Stimulated activated CD4-positive, alpha-beta T cell treated with anti-CD3 and anti-CD28 coated beads, Interleukin-12 subunit alpha, Interleukin-12 subunit beta, amount 100 ng/mL, for 4 hours (primary cell): ENCODE measurements at regions not wholly inside any gene's neighbourhood (a gene's known extent, or its start where the extent isn't known, plus 50 kb on each side); places are given as distances from the start of the nearest gene placed in this dataset.
"Not testable (repeated sequence)": the region's sequence is repeated elsewhere in the genome, so short reads cannot be mapped to it uniquely, and the experiment has no call there.

Source experiments
- DNase-seq: peaks from one replicate; pipeline ENCODE4 v3.0.0-alpha.2; 2020

DNA sequence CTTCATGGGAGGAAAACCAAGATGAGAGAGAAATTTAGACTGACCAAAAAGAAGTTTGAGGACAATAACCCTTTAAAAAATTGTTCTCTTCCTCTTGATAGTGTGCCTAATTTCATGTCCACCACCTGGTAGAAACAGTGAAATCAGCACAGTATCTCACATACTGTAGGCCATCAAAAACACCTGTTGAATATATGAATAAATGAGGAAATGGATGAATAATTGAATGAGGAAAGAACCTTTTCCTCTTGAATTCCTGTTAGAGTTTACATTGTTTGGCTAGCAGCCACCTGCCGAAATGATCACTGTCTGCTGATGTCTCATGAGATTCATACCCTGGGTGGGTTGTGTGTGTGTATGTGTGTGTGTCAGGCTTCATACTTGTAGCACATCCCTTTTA is 198.7 kb upstream of the PBX1 start:
- no peak for DNase-seq

DNA sequence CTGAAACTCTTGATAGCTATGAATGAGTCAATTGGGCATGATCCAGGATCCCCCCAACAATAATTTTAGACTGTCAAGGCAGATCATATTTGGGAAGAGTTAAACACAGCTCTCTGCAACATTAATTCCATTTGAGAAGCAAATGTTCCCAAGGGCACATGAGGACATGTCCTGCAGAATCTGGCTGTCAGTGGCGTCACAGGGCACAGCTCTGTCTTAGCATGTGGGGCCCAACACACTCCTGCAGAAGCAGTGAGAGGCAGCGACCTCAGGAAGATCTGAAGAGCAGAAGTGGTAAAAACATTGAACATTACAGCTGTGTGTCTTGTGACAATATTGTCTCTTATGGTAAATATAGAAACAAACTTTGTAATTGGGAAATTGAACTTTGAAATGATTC is 197.1 kb upstream of the PBX1 start:
- DNase-seq: no peak

- DNase-seq: no peak
Measured at GRCh38 chr1:164363980-164364379, 195.0 kb upstream of the PBX1 start.

DNA sequence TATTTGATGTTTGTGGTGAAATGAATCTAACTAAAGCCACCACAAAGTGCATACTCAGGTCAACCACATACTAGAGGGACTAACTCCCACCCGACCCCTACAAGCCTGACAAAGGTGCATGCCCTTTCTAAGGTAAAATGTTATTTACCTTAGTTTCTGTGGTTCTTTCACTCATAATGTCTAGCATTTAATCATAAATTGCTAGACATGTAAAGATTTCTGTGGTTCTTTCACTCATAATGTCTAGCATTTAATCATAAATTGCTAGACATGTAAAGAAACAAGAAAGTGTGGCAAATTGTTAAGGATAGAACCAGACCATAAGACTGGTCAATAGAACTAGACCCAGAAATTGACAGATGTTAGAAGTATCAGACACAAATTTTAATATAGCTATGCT is 193.0 kb upstream of the PBX1 start:
- DNase-seq: no peak

- no peak for DNase-seq
Measured at GRCh38 chr1:164369698-164370365, 189.2 kb upstream of the PBX1 start.

- no peak for DNase-seq
Measured at GRCh38 chr1:164380893-164381292, 178.1 kb upstream of the PBX1 start.

DNA sequence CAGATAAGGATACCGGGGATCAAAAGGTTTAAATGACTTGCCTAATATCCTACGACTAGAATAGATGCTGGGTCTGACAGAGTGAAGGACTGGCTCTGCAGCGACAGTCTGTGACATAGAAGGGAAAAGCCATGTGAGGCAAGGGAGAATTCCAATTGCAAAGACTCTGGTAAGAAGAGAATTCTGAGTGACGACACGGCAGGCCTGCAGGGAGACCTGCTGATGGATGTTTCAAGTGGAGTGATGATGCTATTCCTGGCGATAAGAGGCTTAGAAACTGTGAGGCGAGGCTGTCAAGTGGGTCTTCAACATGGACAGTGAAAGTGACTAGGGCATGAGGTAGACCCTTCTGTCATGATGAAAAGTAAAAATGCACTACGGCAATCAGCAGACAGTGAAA is 176.6 kb upstream of the PBX1 start:
- no peak for DNase-seq

- DNase-seq: no peak
Measured at GRCh38 chr1:164384262-164384661, 174.7 kb upstream of the PBX1 start.

- DNase-seq: no peak
Measured at GRCh38 chr1:164417016-164417704, 141.8 kb upstream of the PBX1 start.

DNA sequence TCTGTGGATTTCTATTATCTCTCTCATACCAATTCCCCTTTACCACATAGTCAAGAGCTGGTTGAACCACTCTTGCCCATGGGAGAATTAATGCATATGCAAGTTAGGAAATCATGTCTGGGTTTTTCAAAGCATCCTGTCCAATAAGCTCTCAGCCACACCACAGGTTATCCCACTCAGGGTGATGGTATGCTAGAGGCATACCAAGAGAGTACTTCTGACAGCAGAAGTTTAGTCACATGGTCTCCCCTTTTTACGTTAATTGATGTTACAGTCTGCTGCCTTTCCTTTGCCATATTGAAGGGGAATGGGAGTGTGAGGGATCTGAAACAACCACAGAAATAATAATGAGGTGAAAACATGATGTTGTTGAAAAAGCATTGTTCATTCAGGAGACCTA is 135.8 kb upstream of the PBX1 start:
- DNase-seq: no peak

- DNase-seq: no peak
Measured at GRCh38 chr1:164433141-164433817, 125.7 kb upstream of the PBX1 start.

DNA sequence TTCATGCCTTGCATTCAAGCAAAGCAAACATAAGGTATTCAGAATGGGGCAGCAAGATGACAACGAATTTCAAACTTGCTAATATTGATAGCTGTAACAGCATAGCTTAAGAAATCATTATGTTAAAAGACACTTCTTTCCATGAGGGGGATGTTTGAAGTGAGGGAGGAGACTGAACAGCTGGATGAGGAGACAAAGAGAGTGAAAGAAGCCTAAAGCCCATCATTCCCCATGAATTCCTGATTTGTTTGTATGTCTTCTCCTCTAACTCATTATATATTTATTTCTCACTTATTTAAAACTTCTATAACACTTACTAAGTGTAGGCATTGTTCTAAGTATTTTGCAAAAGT is 125.2 kb upstream of the PBX1 start:
- DNase-seq: no peak

DNA sequence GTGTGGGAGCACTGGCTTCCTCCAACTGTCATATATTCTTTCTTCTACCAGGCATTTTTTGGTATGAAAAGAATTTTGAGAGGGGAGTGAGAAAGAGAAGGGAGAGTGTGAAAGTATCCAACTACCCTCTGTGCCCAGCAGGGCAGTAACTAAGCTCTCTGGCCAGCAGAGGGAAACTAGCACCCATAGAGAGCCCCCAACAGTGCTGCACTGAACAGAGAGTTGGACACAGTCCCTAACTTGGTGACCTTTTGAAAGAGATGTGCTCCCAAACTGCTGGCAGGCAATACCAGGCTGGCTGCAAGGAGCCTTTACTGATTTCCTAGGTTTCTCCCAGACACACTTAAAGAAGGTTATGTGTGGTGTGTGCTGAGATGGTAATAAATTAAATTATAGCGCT is 118.8 kb upstream of the PBX1 start:
- DNase-seq: no peak

DNA sequence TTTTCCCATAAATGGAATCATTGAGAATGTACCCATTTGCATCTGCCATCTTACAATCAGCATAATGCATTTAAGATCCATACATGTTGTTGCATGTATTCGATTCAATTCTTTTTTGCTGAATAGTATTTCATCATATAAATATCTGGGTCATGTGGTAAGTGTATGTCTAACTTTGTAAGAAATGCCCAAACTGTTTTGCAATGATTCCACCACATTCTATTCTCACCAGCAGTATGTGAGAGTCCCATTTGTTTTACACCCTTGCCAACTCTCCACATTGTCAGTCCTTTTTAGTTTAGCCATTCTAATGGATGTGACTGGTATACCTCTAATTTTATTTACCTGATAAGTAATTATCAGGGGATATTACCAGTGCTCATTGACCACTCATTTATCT is 115.8 kb upstream of the PBX1 start:
- DNase-seq: no peak

DNA sequence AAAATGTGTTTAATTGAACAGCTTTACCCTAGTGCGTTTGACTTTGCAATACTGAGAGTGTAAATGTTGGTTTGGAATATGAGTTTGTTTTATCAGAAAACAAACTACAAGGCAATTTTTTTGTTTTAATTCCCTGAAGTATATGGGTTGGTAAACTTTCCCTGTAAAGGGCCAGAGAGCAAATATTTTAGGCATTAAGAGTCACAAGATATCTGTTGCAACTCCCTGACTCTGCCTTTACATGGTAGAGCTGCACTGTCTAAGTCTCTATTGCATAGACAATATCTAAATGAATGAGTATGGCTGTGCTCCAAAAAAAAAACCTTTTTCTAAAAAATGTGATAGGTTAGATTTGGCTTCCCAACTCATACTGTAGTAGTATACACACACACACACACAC is 115.1 kb upstream of the PBX1 start:
- no peak for DNase-seq

DNA sequence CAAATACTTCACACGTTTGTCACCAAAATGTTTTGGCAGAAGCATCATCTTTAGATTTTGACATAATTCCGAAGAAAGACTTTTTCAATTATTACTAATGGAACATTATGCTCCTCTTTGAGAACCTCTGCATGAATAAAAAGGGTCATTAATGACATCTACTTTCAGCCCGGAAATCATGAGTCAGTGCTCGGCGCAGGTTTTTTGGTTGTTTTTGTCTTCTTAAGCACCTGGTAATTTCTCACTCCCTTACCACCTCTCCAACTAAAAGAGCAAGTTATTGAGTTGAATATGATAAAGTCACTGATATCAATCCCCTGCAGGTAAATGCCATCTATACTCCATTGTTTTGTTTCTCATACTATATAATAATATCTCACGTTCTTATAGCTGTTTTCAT is 113.0 kb upstream of the PBX1 start:
- DNase-seq: no peak

GRCh38 chr1:164452549-164452948 is 106.4 kb upstream of the PBX1 start:
- no peak for DNase-seq

GRCh38 chr1:164456272-164456671 is 102.7 kb upstream of the PBX1 start:
- DNase-seq: no peak

DNA sequence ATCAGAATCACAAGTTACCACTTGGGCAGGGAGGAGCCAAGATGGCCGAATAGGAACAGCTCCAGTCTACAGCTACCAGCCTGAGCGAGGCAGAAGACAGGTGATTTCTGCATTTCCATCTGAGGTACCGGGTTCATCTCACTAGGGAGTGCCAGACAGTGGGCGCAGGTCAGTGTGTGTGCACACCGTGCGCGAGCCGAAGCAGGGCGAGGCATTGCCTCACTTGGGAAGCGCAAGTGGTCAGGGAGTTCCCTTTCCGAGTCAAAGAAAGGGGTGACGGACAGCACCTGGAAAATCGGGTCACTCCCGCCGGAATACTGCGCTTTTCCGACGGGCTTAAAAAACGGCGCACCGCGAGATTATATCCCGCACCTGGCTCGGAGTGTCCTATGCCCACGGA is 99.8 kb upstream of the PBX1 start:
- not testable (repeated sequence) for DNase-seq

DNA sequence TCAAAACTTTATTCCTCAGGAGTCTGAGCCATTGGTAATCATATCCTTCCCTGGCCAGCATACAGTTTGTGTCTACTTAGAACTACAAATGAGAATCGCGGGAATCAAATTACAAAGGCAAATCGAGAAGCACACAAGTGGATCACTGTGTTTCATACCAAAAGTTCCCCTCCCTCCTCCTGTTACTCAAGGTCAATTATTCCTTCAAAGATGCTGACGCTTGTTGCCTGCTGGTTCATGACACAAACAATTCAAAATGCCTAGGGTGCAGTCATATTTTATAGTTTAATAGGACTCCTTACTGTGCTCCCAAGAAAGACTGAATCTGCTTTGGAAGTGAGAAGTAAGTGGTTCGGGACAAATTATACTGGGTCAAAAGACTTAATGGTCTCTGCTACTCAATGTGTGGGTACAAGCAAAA is 93.0 kb upstream of the PBX1 start:
- no peak for DNase-seq

- DNase-seq: no peak
Measured at GRCh38 chr1:164466429-164466828, 92.6 kb upstream of the PBX1 start.

DNA sequence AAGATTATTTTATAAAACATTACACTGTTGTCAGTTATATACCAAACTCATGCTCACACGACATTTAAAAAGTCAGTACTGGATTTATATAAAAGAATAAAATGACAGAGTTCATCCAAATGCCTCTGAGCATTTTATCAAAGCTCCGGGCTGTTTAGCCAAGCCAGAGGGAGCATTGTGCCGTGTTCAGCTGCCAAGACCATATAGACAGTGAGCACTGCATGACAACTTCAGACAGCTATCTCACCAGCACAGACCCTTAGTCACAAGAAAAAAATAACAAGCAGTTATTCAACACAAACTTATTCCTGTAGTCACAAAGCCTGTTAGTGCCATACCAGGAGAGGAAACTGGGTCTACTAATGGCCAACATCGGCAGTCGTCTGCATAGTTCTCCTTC is 88.0 kb upstream of the PBX1 start:
- DNase-seq: no peak

GRCh38 chr1:164472841-164473240 is 86.1 kb upstream of the PBX1 start:
- DNase-seq: no peak

- DNase-seq: no peak
Measured at GRCh38 chr1:164473544-164473943, 85.4 kb upstream of the PBX1 start.

- DNase-seq: no peak
Measured at GRCh38 chr1:164475834-164476233, 83.2 kb upstream of the PBX1 start.
